ENCODE measurements at regions not wholly inside any gene's neighbourhood (a gene's known extent, or its start where the extent isn't known, plus 50 kb on each side); places are given as distances from the start of the nearest gene placed in this dataset.

GRCh38 chr2:238635647-238636051 lies 208.9 kb downstream of the ASB1 start:
- DNase-seq (ENCODE audit: low read depth in 2 of 2) = no peak

GRCh38 chr2:238636269-238637073 lies 209.7 kb downstream of the ASB1 start:
- no peak for DNase-seq (ENCODE audit: low read depth in 2 of 2)

- DNase-seq (ENCODE audit: low read depth in 2 of 2) = no peak
These were observed 209.5 kb upstream of the TWIST2 start for GRCh38 chr2:238638100-238638981.

GRCh38 chr2:238638982-238639628 lies 208.8 kb upstream of the TWIST2 start:
- DNase-seq (ENCODE audit: low read depth in 2 of 2) = no peak

GRCh38 chr2:238640486-238640885 lies 207.4 kb upstream of the TWIST2 start:
- DNase-seq (ENCODE audit: low read depth in 2 of 2) = no peak

- no peak for DNase-seq (ENCODE audit: low read depth in 2 of 2)
These were observed 204.9 kb upstream of the TWIST2 start for GRCh38 chr2:238642973-238643372.

- no peak for DNase-seq (ENCODE audit: low read depth in 2 of 2)
These were observed 204.4 kb upstream of the TWIST2 start for GRCh38 chr2:238643400-238643907.

GRCh38 chr2:238644095-238645081 lies 203.5 kb upstream of the TWIST2 start:
- no peak for DNase-seq (ENCODE audit: low read depth in 2 of 2)

GRCh38 chr2:238645095-238645494 lies 202.8 kb upstream of the TWIST2 start:
- DNase-seq (ENCODE audit: low read depth in 2 of 2) = no peak

- DNase-seq (ENCODE audit: low read depth in 2 of 2) = no peak
These were observed 202.2 kb upstream of the TWIST2 start for GRCh38 chr2:238645716-238646115.

GRCh38 chr2:238646281-238646680 lies 201.6 kb upstream of the TWIST2 start:
- no peak for DNase-seq (ENCODE audit: low read depth in 2 of 2)

GRCh38 chr2:238646803-238647202 lies 201.1 kb upstream of the TWIST2 start:
- DNase-seq (ENCODE audit: low read depth in 2 of 2) = no peak

GRCh38 chr2:238649123-238649522 lies 198.8 kb upstream of the TWIST2 start:
- no peak for DNase-seq (ENCODE audit: low read depth in 2 of 2)

- DNase-seq (ENCODE audit: low read depth in 2 of 2) = no peak
These were observed 197.9 kb upstream of the TWIST2 start for GRCh38 chr2:238649936-238650518.

GRCh38 chr2:238650536-238650935 lies 197.3 kb upstream of the TWIST2 start:
- DNase-seq (ENCODE audit: low read depth in 2 of 2) = no peak

GRCh38 chr2:238651306-238652052 lies 196.4 kb upstream of the TWIST2 start:
- no peak for DNase-seq (ENCODE audit: low read depth in 2 of 2)

- DNase-seq (ENCODE audit: low read depth in 2 of 2) = no peak
These were observed 195.7 kb upstream of the TWIST2 start for GRCh38 chr2:238652053-238652770.

GRCh38 chr2:238652771-238653157 lies 195.1 kb upstream of the TWIST2 start:
- DNase-seq (ENCODE audit: low read depth in 2 of 2) = no peak

- no peak for DNase-seq (ENCODE audit: low read depth in 2 of 2)
These were observed 194.3 kb upstream of the TWIST2 start for GRCh38 chr2:238653431-238654109.

All from activated CD8-positive, alpha-beta memory T cell treated with anti-CD3 and anti-CD28 coated beads for 4 hours (primary cell).